OCI-LY7 (cell line): ENCODE measurements at regions not wholly inside any gene's neighbourhood (a gene's known extent, or its start where the extent isn't known, plus 50 kb on each side); places are given as distances from the start of the nearest gene placed in this dataset.

ENCODE experiments used
- BruUV-seq: library from RNA; stranded (reverse); fragments of 400-500 nt; replicated peaks from 2 replicates; lab custom pipeline; 2021; lab: Mats Ljungman, UMichigan
- CTCF ChIA-PET: fragments of 300-600 bp; sonication (Branson Sonifier 250); formaldehyde crosslinking; loops from one replicate; lab custom pipeline; 2022; ENCODE audit warnings: antibody characterized with exemption; ENCODE audit not compliant: unreplicated experiment; lab: Charles Lee
- POLR2A ChIA-PET: fragments of 300-600 bp; sonication (Branson Sonifier 250); formaldehyde crosslinking; loops from one replicate; lab custom pipeline; 2022; ENCODE audit warnings: antibody characterized with exemption; lab: Charles Lee
- DNase-seq: peaks from one replicate; pipeline ENCODE4 v3.0.0-alpha.2; 2015; ENCODE audit warnings: low spot score
- H2AFZ ChIP-seq: fragments of 200-600 bp; sonication (generic), shearing (Covaris generic); 2 replicates; pipeline ENCODE4 v1.6.1; 2014; ENCODE audit warnings: mild to moderate bottlenecking, antibody characterized with exemption, low read length, moderate library complexity
- H3K27ac ChIP-seq: fragments of 200-600 bp; sonication (generic); 2 replicates; pipeline ENCODE4 v1.5.1; 2014; ENCODE audit warnings: mixed run types, low read depth, mild to moderate bottlenecking, moderate library complexity, low read length, inconsistent platforms; ENCODE audit not compliant: poor library complexity, severe bottlenecking
- H3K36me3 ChIP-seq: fragments of 200-600 bp; sonication (generic); 2 replicates; pipeline ENCODE4 v1.6.1; 2014; ENCODE audit warnings: mild to moderate bottlenecking, antibody characterized with exemption, low read length, moderate library complexity, mixed read lengths; ENCODE audit not compliant: insufficient read depth
- H3K4me1 ChIP-seq: fragments of 200-600 bp; sonication (generic); 2 replicates; pipeline ENCODE4 v1.5.1; 2014; ENCODE audit warnings: mild to moderate bottlenecking, low read length; ENCODE audit not compliant: insufficient read depth, poor library complexity, severe bottlenecking
- H3K4me2 ChIP-seq: fragments of 200-600 bp; sonication (generic); 2 replicates; pipeline ENCODE4 v1.6.1; 2014; ENCODE audit warnings: mild to moderate bottlenecking, low read length
- H3K4me3 ChIP-seq: fragments of 200-600 bp; sonication (generic); 2 replicates; pipeline ENCODE4 v1.5.1; 2014; ENCODE audit warnings: mild to moderate bottlenecking, low read depth, low read length; ENCODE audit not compliant: poor library complexity, severe bottlenecking
- H3K79me2 ChIP-seq: fragments of 200-600 bp; sonication (generic); 2 replicates; pipeline ENCODE4 v1.6.1; 2016; ENCODE audit warnings: low read depth, mild to moderate bottlenecking, low read length, moderate library complexity, mixed read lengths; ENCODE audit not compliant: insufficient read depth
- H3K9me2 ChIP-seq: fragments of 200-600 bp; sonication (generic); 2 replicates; pipeline ENCODE4 v1.6.1; 2016; ENCODE audit warnings: mild to moderate bottlenecking, low read length, mixed read lengths; ENCODE audit not compliant: insufficient read depth
- H3K9me3 ChIP-seq: fragments of 200-600 bp; sonication (generic); 2 replicates; pipeline ENCODE4 v1.6.1; 2014; ENCODE audit warnings: mild to moderate bottlenecking, mixed run types, low read length, mixed read lengths
- H4K20me1 ChIP-seq: fragments of 200-600 bp; sonication (generic); 2 replicates; pipeline ENCODE4 v1.6.1; 2014; ENCODE audit warnings: mild to moderate bottlenecking, antibody characterized with exemption, low read length, moderate library complexity, mixed read lengths; ENCODE audit not compliant: insufficient read depth
- EZH2phosphoT487 ChIP-seq: fragments of 200-600 bp; sonication (generic); IDR thresholded peaks from 2 replicates; pipeline ENCODE4 v1.6.1; 2018; ENCODE audit warnings: low read depth, borderline replicate concordance, mild to moderate bottlenecking, mixed run types, antibody characterized with exemption, low read length, moderate library complexity, mixed read lengths
- intact Hi-C: fragments of 100-400 bp; cut with micrococcal nuclease; formaldehyde crosslinking; loops from one replicate; pipeline ENCODE4 v1.10.0; 2022; ENCODE audit not compliant: unreplicated experiment
- TF ChIP-seq, protein P1 (sequence below): fragments of 200-600 bp; sonication (generic); conservative IDR thresholded peaks from 2 replicates; pipeline ENCODE4 v1.5.1; 2014; ENCODE audit warnings: mild to moderate bottlenecking, antibody characterized with exemption, low read length, moderate library complexity, mixed read lengths

DNA sequence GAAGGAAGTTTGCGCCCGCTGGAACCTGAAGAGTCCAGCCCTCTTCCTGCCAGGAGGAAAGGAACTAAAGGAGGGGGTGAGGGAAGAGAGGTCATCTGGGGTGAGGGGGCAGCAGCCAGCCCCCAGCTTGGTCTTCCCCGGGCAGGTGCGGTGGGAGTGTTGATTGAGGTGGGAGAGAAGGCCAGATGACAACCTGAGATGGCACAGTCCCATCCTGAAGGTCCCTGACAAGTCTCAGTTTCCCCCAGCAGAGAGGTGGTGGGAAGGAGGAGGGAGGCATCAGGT, 240.9 kb downstream of the HAUS1 start:
- no peaks in the 10 kb centered on the region for H3K36me3 ChIP-seq
- TF ChIP-seq, protein P1, sequence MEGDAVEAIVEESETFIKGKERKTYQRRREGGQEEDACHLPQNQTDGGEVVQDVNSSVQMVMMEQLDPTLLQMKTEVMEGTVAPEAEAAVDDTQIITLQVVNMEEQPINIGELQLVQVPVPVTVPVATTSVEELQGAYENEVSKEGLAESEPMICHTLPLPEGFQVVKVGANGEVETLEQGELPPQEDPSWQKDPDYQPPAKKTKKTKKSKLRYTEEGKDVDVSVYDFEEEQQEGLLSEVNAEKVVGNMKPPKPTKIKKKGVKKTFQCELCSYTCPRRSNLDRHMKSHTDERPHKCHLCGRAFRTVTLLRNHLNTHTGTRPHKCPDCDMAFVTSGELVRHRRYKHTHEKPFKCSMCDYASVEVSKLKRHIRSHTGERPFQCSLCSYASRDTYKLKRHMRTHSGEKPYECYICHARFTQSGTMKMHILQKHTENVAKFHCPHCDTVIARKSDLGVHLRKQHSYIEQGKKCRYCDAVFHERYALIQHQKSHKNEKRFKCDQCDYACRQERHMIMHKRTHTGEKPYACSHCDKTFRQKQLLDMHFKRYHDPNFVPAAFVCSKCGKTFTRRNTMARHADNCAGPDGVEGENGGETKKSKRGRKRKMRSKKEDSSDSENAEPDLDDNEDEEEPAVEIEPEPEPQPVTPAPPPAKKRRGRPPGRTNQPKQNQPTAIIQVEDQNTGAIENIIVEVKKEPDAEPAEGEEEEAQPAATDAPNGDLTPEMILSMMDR, result no peak
- no peak for TF ChIP-seq EZH2phosphoT487
- H3K79me2 ChIP-seq, result no peaks in the 10 kb centered on the region
- peaks cover 35% of the 10 kb centered on the region for H3K4me1 ChIP-seq
- BruUV-seq, result no TSS peak
- H3K27ac ChIP-seq, result no peak overlapping the region
- H3K4me2 ChIP-seq, result peak overlapping the region; percentile 74; the same call in 1 of the 2 replicates
- no peak overlapping the region for H2AFZ ChIP-seq
- no peak overlapping the region for H3K4me3 ChIP-seq
- ChIA-PET POLR2A (no interaction called here), CTCF (no interaction called here)
- no peak for DNase-seq
- H3K9me3 ChIP-seq, result no peaks in the 10 kb centered on the region
- intact Hi-C loops, result no loop called here
- H3K9me2 ChIP-seq, result no peaks in the 10 kb centered on the region
- no peaks in the 10 kb centered on the region for H4K20me1 ChIP-seq

DNA sequence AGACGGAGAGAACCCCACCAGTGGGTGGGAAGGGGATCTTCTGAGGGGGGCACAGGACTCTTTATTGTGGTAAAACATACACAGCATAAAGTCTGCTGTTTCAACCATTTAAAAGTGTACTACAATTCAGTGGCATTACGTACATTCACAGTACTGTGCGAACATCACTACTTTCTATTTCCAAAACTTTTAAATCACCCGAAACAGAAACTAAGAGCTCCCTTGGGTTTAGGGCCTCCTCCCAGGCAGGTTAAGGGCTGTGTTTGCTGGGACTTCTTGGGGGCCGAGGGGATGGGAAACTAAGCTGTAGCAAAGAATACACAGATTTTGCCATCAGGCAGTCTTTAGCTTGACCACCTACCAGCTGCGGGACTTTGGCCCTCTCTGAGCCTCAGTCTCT, 242.0 kb downstream of the HAUS1 start:
- H2AFZ ChIP-seq, result no peak overlapping the region
- H3K4me1 ChIP-seq, result peaks cover 35% of the 10 kb centered on the region
- ChIA-PET CTCF (no interaction called here), POLR2A (no interaction called here)
- H3K27ac ChIP-seq, result no peak overlapping the region
- H4K20me1 ChIP-seq, result no peaks in the 10 kb centered on the region
- BruUV-seq, result no TSS peak
- H3K4me3 ChIP-seq, result no peak overlapping the region
- H3K4me2 ChIP-seq, result 0 out of 2 replicates have a peak overlapping the region, but pooled peaks have one; percentile 12
- H3K9me3 ChIP-seq, result no peaks in the 10 kb centered on the region
- TF ChIP-seq, protein P1, result no peak
- no peak for TF ChIP-seq EZH2phosphoT487
- no peaks in the 10 kb centered on the region for H3K9me2 ChIP-seq
- intact Hi-C loops, result no loop called here
- no peak for DNase-seq
- H3K36me3 ChIP-seq, result no peaks in the 10 kb centered on the region
- H3K79me2 ChIP-seq, result no peaks in the 10 kb centered on the region

DNA sequence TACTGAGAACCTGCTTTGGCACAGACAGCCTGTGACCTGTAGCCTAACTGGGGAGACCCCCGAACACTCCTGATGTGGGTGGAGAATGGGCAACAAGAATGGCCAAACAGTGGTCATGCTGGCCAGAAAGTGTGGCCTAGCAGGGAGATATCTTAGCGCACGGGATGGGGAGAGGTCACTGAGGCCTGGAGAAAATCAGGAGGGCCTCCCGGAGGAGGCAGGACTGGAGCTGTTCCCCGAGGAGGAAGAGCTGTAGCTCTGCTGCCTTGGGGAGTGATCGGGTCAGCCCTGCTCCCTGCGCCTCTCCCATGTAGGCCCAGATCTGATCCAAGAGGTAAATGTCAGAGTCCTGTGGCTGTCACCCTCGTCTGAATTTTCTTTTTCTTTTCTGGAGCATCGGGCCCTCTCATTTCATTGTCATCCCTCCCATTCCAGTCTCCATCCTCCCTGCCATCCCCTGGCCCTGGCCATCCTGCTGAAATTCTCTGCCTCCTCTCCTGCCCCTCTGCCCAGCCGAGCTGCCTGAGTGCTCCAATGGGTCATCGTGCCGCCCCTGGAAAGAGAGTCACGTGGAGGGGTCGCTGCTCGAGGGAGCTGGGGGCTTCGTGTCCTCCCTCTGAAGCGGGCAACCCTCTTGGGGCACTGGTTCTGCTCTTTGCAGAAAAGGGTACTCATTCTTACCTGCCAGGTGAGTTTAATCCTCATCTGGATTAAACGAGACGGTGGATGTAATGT, 242.9 kb downstream of the HAUS1 start:
- Histone ChIP-seq H3K4me1 (peaks cover 35% of the 10 kb centered on the region), H4K20me1 (no peaks in the 10 kb centered on the region), H3K4me3 (no peak overlapping the region), H2AFZ (no peak overlapping the region), H3K27ac (no peak overlapping the region), H3K79me2 (no peaks in the 10 kb centered on the region), H3K36me3 (no peaks in the 10 kb centered on the region), H3K9me3 (no peaks in the 10 kb centered on the region), H3K9me2 (no peaks in the 10 kb centered on the region), H3K4me2 (no peak overlapping the region)
- POLR2A ChIA-PET, result no interaction called here
- DNase-seq, result no peak
- TF ChIP-seq, protein P1, result no peak
- no peak for TF ChIP-seq EZH2phosphoT487
- intact Hi-C loops, result no loop called here
- CTCF ChIA-PET, result no interaction called here
- BruUV-seq, result no TSS peak
